Epithelial cell of proximal tubule (primary cell): ENCODE measurements at regions not wholly inside any gene's neighbourhood (a gene's known extent, or its start where the extent isn't known, plus 50 kb on each side); places are given as distances from the start of the nearest gene placed in this dataset.

ENCODE experiments used
- DNase-seq: peaks from one replicate; pipeline ENCODE4 v3.0.0-alpha.2; 2011; ENCODE audit warnings: low read depth
- H3K4me3 ChIP-seq: 2 replicates; pipeline ENCODE4 v1.5.1; 2011; ENCODE audit warnings: low read depth, mild to moderate bottlenecking, low read length
- CTCF ChIP-seq: conservative IDR thresholded peaks from 2 replicates; pipeline ENCODE4 v1.5.1; 2012; ENCODE audit warnings: low read depth, mild to moderate bottlenecking, low read length

GRCh38 chr16:86022381-86022960 is 123.5 kb downstream of the IRF8 start:
- TF ChIP-seq CTCF = no peak
- no peak overlapping the region for H3K4me3 ChIP-seq
- no peak for DNase-seq

GRCh38 chr16:86024210-86024609 is 125.2 kb downstream of the IRF8 start:
- H3K4me3 ChIP-seq = no peak overlapping the region
- TF ChIP-seq CTCF = no peak
- DNase-seq = no peak

- TF ChIP-seq CTCF = no peak
- no peak overlapping the region for H3K4me3 ChIP-seq
- DNase-seq = no peak
Observed at GRCh38 chr16:86025706-86026105, 126.7 kb downstream of the IRF8 start.

GRCh38 chr16:86026171-86026910 is 127.4 kb downstream of the IRF8 start:
- TF ChIP-seq CTCF = no peak
- no peak overlapping the region for H3K4me3 ChIP-seq
- no peak for DNase-seq

GRCh38 chr16:86026916-86027315 is 128.0 kb downstream of the IRF8 start:
- TF ChIP-seq CTCF = no peak
- DNase-seq = no peak
- no peak overlapping the region for H3K4me3 ChIP-seq

GRCh38 chr16:86027373-86028126 is 128.6 kb downstream of the IRF8 start:
- no peak for DNase-seq
- no peak for TF ChIP-seq CTCF
- no peak overlapping the region for H3K4me3 ChIP-seq
